Colonic mucosa (tissue), 4 donors: ENCODE measurements at regions not wholly inside any gene's neighbourhood (a gene's known extent, or its start where the extent isn't known, plus 50 kb on each side); places are given as distances from the start of the nearest gene placed in this dataset.

ENCODE experiments used
- DNase-seq: peaks from one replicate; pipeline ENCODE4 v3.0.0-alpha.2; 2020
- H3K27ac ChIP-seq: fragments of 200-600 bp; one replicate; pipeline ENCODE4 v1.8.0; 2021
- H3K27me3 ChIP-seq: fragments of 200-600 bp; one replicate; pipeline ENCODE4 v1.8.0; 2021
- H3K36me3 ChIP-seq: fragments of 200-600 bp; one replicate; pipeline ENCODE4 v1.8.0; 2021
- H3K4me1 ChIP-seq: fragments of 200-600 bp; one replicate; pipeline ENCODE4 v1.8.0; 2021; ENCODE audit warnings: mild to moderate bottlenecking
- H3K4me3 ChIP-seq: fragments of 200-600 bp; one replicate; pipeline ENCODE4 v1.8.0; 2021
- H3K9ac ChIP-seq, 2 donors: one replicate each; pipeline ENCODE4 v1.7.0; 2013; ENCODE audit warnings: control low read depth in 2 of 2, low read depth in 2 of 2, low read length in 2 of 2
- H3K9me3 ChIP-seq: fragments of 200-600 bp; one replicate; pipeline ENCODE4 v1.8.0; 2021
- intact Hi-C: fragments of 100-400 bp; cut with DNase I; formaldehyde crosslinking; loops from one replicate; pipeline ENCODE4 v1.14.1; 2022
- TF ChIP-seq, protein P1 (sequence below): fragments of 200-600 bp; IDR thresholded peaks from one replicate; pipeline ENCODE4 v1.8.0; 2022; ENCODE audit warnings: antibody characterized with exemption, mild to moderate bottlenecking
- donor health status: healthy.
- donor health status: DM: no; HTN: no; CAD: no.
- donor health status: DM: no; HTN: no; CAD: no.

DNA sequence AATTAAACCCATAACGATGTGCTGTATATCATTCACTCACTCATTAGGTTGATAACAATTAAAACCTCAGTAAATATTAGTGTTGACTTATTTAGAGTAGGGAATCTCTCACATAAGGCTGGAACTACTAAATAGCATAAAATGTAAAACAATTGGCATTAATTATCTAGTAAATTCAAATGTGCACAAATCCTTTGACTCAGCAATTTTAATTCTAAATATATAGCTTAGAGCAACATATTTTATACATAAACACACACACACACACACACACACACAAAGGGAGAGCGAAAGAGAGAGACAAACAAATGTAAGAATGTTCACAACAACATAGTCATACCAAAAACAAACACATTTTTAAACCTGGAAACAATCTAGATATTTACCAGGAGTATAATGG, 443.1 kb upstream of the KCNH7 start:
- no peaks in the 10 kb centered on the region for H3K9me3 ChIP-seq
- H3K36me3 ChIP-seq: no peaks in the 10 kb centered on the region
- no peak overlapping the region for H3K4me3 ChIP-seq
- intact Hi-C loops: no loop called here
- DNase-seq: no peak
- TF ChIP-seq, protein P1, sequence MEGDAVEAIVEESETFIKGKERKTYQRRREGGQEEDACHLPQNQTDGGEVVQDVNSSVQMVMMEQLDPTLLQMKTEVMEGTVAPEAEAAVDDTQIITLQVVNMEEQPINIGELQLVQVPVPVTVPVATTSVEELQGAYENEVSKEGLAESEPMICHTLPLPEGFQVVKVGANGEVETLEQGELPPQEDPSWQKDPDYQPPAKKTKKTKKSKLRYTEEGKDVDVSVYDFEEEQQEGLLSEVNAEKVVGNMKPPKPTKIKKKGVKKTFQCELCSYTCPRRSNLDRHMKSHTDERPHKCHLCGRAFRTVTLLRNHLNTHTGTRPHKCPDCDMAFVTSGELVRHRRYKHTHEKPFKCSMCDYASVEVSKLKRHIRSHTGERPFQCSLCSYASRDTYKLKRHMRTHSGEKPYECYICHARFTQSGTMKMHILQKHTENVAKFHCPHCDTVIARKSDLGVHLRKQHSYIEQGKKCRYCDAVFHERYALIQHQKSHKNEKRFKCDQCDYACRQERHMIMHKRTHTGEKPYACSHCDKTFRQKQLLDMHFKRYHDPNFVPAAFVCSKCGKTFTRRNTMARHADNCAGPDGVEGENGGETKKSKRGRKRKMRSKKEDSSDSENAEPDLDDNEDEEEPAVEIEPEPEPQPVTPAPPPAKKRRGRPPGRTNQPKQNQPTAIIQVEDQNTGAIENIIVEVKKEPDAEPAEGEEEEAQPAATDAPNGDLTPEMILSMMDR: no peak
- no peaks in the 10 kb centered on the region for H3K4me1 ChIP-seq
- H3K27me3 ChIP-seq: no peaks in the 10 kb centered on the region
- H3K27ac ChIP-seq: no peak overlapping the region
- H3K9ac ChIP-seq: no peak overlapping the region

DNA sequence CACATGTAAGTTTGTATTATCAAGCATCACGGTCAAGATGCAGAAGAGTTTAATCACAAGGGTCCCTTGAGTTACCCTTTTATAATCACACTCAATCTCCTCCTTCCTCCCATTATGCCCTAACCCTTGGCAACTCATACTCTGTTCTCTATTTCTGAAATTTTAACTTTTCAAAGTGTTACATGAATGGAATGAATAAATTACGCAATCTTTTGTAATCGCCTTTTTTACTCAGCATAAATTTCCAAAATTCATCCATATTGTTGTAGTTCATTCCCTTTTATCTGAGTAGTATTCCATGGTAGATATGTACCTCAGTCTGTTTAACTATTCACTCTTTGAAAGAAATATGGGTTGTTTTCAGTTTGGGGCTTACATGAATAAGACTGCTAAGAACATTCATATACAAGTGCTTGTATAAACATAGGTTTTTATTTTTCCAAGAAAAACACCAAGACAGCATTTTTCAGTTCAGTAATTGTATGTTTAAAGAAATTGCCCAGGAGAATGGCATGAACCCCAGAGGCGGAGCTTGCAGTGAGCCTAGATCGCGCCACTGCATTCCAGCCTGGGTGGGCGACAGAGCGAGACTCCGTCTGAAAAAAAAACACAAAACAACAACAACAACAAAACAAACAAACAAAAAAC, 430.9 kb upstream of the KCNH7 start:
- H3K9ac ChIP-seq: no peak overlapping the region
- no peaks in the 10 kb centered on the region for H3K36me3 ChIP-seq
- H3K4me3 ChIP-seq: no peak overlapping the region
- no peaks in the 10 kb centered on the region for H3K9me3 ChIP-seq
- H3K27me3 ChIP-seq: no peaks in the 10 kb centered on the region
- H3K27ac ChIP-seq: no peak overlapping the region
- DNase-seq: no peak
- TF ChIP-seq, protein P1: no peak
- no peaks in the 10 kb centered on the region for H3K4me1 ChIP-seq
- intact Hi-C loops: no loop called here

DNA sequence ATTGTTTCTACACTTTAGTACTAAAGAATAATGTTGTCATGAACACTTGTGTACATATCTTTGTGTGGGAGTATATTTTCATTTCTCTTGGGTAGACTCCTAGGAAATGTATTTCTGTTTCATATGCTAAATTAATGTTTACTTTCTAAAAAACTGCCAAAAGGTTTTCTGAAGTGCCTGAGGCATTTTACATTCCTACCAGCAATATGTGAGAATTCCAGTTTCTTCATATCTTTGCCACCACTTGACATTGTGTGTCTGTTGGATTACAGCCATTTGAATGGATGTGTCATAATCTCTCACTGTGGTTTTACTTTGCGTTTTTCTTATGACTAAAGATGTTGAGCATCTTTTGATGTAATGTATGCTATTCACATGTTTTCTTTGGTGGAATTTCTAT, 428.2 kb upstream of the KCNH7 start:
- H3K4me1 ChIP-seq: no peaks in the 10 kb centered on the region
- H3K27ac ChIP-seq: no peak overlapping the region
- intact Hi-C loops: no loop called here
- no peak overlapping the region for H3K9ac ChIP-seq
- TF ChIP-seq, protein P1: no peak
- no peak overlapping the region for H3K4me3 ChIP-seq
- no peaks in the 10 kb centered on the region for H3K36me3 ChIP-seq
- DNase-seq: no peak
- H3K27me3 ChIP-seq: no peaks in the 10 kb centered on the region
- H3K9me3 ChIP-seq: no peaks in the 10 kb centered on the region

DNA sequence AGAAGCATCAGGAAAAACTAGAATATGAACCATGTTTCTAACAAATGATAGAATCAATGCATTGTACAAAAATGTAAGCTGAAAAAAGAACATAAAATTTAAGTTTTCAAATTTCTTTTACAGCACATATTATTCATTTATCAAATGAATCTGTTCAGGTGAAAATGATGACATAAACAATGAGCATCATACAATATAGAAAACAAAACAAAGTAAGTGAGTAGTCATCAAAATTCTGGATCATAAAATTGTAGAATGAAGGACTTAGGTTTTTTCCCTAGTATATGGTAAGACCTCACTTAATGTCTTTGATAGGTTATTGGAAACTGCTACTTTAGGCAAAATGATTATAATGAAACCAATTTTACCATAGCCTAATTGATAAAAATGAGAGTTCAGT, 427.0 kb upstream of the KCNH7 start:
- Histone ChIP-seq H3K4me3 (no peak overlapping the region), H3K9me3 (no peaks in the 10 kb centered on the region), H3K36me3 (no peaks in the 10 kb centered on the region), H3K4me1 (no peaks in the 10 kb centered on the region), H3K9ac (no peak overlapping the region), H3K27me3 (no peaks in the 10 kb centered on the region), H3K27ac (no peak overlapping the region)
- no peak for DNase-seq
- TF ChIP-seq, protein P1: no peak
- intact Hi-C loops: no loop called here

DNA sequence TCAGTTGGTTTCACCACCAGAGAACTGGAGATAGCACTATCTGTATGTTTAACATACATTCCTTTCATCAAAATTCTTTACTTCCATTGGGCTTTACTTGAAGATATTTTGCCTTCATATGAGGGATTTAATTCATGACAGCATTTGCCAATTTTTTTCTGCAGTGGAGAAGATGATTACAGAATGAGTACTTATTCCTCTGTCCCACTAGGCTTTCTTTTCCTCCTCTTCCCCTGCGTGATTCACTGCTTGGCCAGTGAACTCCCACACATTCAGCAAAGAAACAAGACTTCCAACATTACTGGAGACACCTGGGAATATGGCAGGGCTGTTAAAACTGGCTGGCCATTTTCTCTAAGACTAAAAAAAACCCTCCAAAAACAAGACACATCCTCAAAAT, 425.8 kb upstream of the KCNH7 start:
- no peak overlapping the region for H3K27ac ChIP-seq
- TF ChIP-seq, protein P1: no peak
- H3K36me3 ChIP-seq: no peaks in the 10 kb centered on the region
- H3K4me1 ChIP-seq: no peaks in the 10 kb centered on the region
- H3K9ac ChIP-seq: no peak overlapping the region
- H3K27me3 ChIP-seq: no peaks in the 10 kb centered on the region
- DNase-seq: no peak
- intact Hi-C loops: no loop called here
- H3K9me3 ChIP-seq: no peaks in the 10 kb centered on the region
- H3K4me3 ChIP-seq: no peak overlapping the region
